IMR-90 (cell line): ENCODE measurements at regions not wholly inside any gene's neighbourhood (a gene's known extent, or its start where the extent isn't known, plus 50 kb on each side); places are given as distances from the start of the nearest gene placed in this dataset.

Experiments
- ATAC-seq: fragments of 200-7000 bp; cut with Tn5 transposase; 2 replicates; pipeline ENCODE4 v1.9.1; 2020; ENCODE audit warnings: low read depth, mild to moderate bottlenecking, moderate library complexity
- BruUV-seq: library from RNA; stranded (reverse); fragments of 400-500 nt; replicated peaks from 2 replicates; lab custom pipeline; 2021; lab: Mats Ljungman, UMichigan
- CTCF ChIA-PET: fragments of 300-600 bp; formaldehyde crosslinking; extraction: SDS; loops from one replicate; lab custom pipeline; 2021; ENCODE audit warnings: antibody characterized with exemption; lab: Yijun Ruan, JAX
- POLR2A ChIA-PET: fragments of 300-600 bp; sonication (Branson Sonifier 250); formaldehyde crosslinking; loops from one replicate; lab custom pipeline; 2022; ENCODE audit warnings: antibody characterized with exemption; ENCODE audit not compliant: unreplicated experiment; lab: Charles Lee
- DNase-seq: peaks from one replicate; pipeline ENCODE4 v3.0.0; 2013
- H2AFZ ChIP-seq: replicated peaks from 2 replicates; pipeline ENCODE3; 2013; ENCODE audit warnings: low read length, mild to moderate bottlenecking; ENCODE audit not compliant: poor library complexity
- H2AK5ac ChIP-seq: 2 replicates; pipeline ENCODE4 v1.6.1; 2013; ENCODE audit warnings: low read depth, low read length, inconsistent platforms
- H2AK9ac ChIP-seq: replicated peaks from 2 replicates; pipeline ENCODE3; 2013; ENCODE audit warnings: mild to moderate bottlenecking, low read depth, low read length, moderate library complexity; ENCODE audit not compliant: poor library complexity
- H2BK120ac ChIP-seq: 2 replicates; pipeline ENCODE4 v1.6.1; 2013; ENCODE audit warnings: low read depth, low read length, inconsistent platforms
- H2BK15ac ChIP-seq: 3 replicates; pipeline ENCODE4 v1.6.1; 2013; ENCODE audit warnings: low read depth, low read length, inconsistent platforms
- H2BK20ac ChIP-seq: 2 replicates; pipeline ENCODE4 v1.6.1; 2013; ENCODE audit warnings: low read depth, mild to moderate bottlenecking, inconsistent platforms, low read length, moderate library complexity
- H2BK5ac ChIP-seq: 2 replicates; pipeline ENCODE4 v1.6.1; 2013; ENCODE audit warnings: mild to moderate bottlenecking, low read depth, low read length, inconsistent platforms; ENCODE audit not compliant: poor library complexity, severe bottlenecking
- H3K14ac ChIP-seq: replicated peaks from 2 replicates; pipeline ENCODE4 v1.6.1; 2013; ENCODE audit warnings: low read depth, low read length, inconsistent platforms
- H3K18ac ChIP-seq: 2 replicates; pipeline ENCODE4 v1.6.1; 2013; ENCODE audit warnings: low read depth, low read length, control low read depth
- H3K23ac ChIP-seq: 2 replicates; pipeline ENCODE4 v1.6.1; 2013; ENCODE audit warnings: low read depth, low read length, inconsistent platforms
- H3K27ac ChIP-seq: 2 replicates; pipeline ENCODE4 v1.5.1; 2013; ENCODE audit warnings: mild to moderate bottlenecking, control low read depth, low read length; ENCODE audit not compliant: insufficient read depth
- H3K27me3 ChIP-seq: 2 replicates; pipeline ENCODE4 v1.6.1; 2013; ENCODE audit warnings: low read length; ENCODE audit not compliant: control insufficient read depth, insufficient read depth
- H3K36me3 ChIP-seq: 2 replicates; pipeline ENCODE4 v1.6.1; 2013; ENCODE audit warnings: low read length, mixed read lengths; ENCODE audit not compliant: control insufficient read depth, insufficient read depth
- H3K4ac ChIP-seq: 2 replicates; pipeline ENCODE4 v1.6.1; 2013; ENCODE audit warnings: low read depth, low read length, inconsistent platforms
- H3K4me1 ChIP-seq: 2 replicates; pipeline ENCODE4 v1.6.1; 2013; ENCODE audit warnings: low read length, mixed read lengths; ENCODE audit not compliant: control insufficient read depth, insufficient read depth
- H3K4me2 ChIP-seq: 2 replicates; pipeline ENCODE4 v1.6.1; 2013; ENCODE audit warnings: low read depth, mild to moderate bottlenecking, control low read depth, low read length, moderate library complexity
- H3K4me3 ChIP-seq: 2 replicates; pipeline ENCODE4 v1.5.1; 2013; ENCODE audit warnings: low read depth, mild to moderate bottlenecking, control low read depth, low read length, moderate library complexity; ENCODE audit not compliant: insufficient read depth
- H3K56ac ChIP-seq: 2 replicates; pipeline ENCODE4 v1.6.1; 2013; ENCODE audit warnings: low read length, inconsistent platforms; ENCODE audit not compliant: insufficient read depth; ENCODE audit errors: extremely low read depth
- H3K79me1 ChIP-seq, 2 experiments: 2 replicates each; pipeline ENCODE4 v1.6.1; 2013; ENCODE audit warnings: low read length in 2 of 2, inconsistent platforms in 1 of 2, low read depth in 1 of 2
- H3K9ac ChIP-seq: 2 replicates; pipeline ENCODE4 v1.6.1; 2013; ENCODE audit warnings: low read depth, low read length, control low read depth
- H3K9me1 ChIP-seq: 2 replicates; pipeline ENCODE4 v1.6.1; 2013; ENCODE audit warnings: low read length, inconsistent platforms; ENCODE audit not compliant: insufficient read depth
- H3K9me3 ChIP-seq: 2 replicates; pipeline ENCODE4 v1.6.1; 2013; ENCODE audit warnings: low read length; ENCODE audit not compliant: control insufficient read depth, insufficient read depth
- H4K20me1 ChIP-seq: 2 replicates; pipeline ENCODE4 v1.6.1; 2013; ENCODE audit warnings: low read length, inconsistent platforms; ENCODE audit not compliant: insufficient read depth
- H4K5ac ChIP-seq: 2 replicates; pipeline ENCODE4 v1.6.1; 2013; ENCODE audit warnings: mild to moderate bottlenecking, low read depth, low read length, control low read depth
- H4K8ac ChIP-seq, 2 experiments: 2 replicates each; pipeline ENCODE4 v1.6.1; 2013; ENCODE audit warnings: low read depth in 2 of 2, low read length in 2 of 2, control low read depth in 1 of 2, inconsistent platforms in 1 of 2
- H4K91ac ChIP-seq: 2 replicates; pipeline ENCODE4 v1.6.1; 2013; ENCODE audit warnings: low read depth, low read length, inconsistent platforms; ENCODE audit not compliant: insufficient read depth
- POLR2A ChIP-seq: IDR thresholded peaks from 2 replicates; pipeline ENCODE4 v1.6.1; 2012; ENCODE audit warnings: mild to moderate bottlenecking, low read depth, low read length
- RAD21 ChIP-seq: IDR thresholded peaks from 2 replicates; pipeline ENCODE4 v1.6.1; 2012; ENCODE audit warnings: low read length, improper control_type of control experiment
- RFX5 ChIP-seq: IDR thresholded peaks from 2 replicates; pipeline ENCODE4 v1.8.0; 2012; ENCODE audit warnings: low read depth, mild to moderate bottlenecking, low read length, moderate library complexity
- WGBS, 2 experiments: methylation state at CpG; one replicate each; pipeline versions ENCODE4 v1.1.5 to v1.1.7; 2013; ENCODE audit warnings: missing lambda C conversion rate in 2 of 2; ENCODE audit not compliant: insufficient read length in 1 of 2; ENCODE audit errors: extremely low coverage in 2 of 2; 5-methylcytosine and 5-hydroxymethylcytosine counted together
- dilution Hi-C: fragments of 300-500 bp; cut with HindIII; formaldehyde crosslinking; loops from one replicate; pipeline ENCODE4 v1.14.3; 2018; ENCODE audit warnings: low sequenced_read_pairs; ENCODE audit not compliant: unreplicated experiment
- in situ Hi-C: fragments of 300-500 bp; cut with MboI; formaldehyde crosslinking; loops from 3 replicates; pipeline ENCODE4 v1.14.3; 2019; ENCODE audit warnings: low sequenced_read_pairs, inconsistent platforms, mixed read lengths
- intact Hi-C: fragments of 100-400 bp; cut with micrococcal nuclease; formaldehyde crosslinking; loops from 2 replicates; pipeline ENCODE4 v1.10.0; 2022

DNA sequence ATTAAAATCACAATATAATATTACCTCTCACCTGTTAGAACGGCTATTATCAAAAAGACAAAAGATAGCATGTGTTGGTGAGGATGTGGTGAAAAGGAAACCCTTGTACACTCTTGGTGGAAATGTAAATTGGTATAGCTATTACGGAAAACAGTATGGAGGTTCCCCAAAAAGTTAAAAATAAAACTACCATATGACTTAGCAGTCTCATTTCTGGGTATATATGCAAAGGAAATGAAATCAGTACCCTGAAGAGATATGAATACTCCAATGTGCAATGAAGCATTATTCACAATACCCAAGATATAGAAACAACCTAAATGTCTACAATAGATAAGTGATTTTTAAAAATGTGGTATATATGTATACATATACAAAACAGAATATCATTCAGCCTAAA is 199.9 kb downstream of the SNX18 start:
- Histone ChIP-seq H3K9ac (no peak overlapping the region), H2BK15ac (no peak overlapping the region), H3K14ac (no peak overlapping the region), H2BK5ac (no peak overlapping the region), H3K9me3 (no peaks in the 10 kb centered on the region), H3K4me3 (no peak overlapping the region), H4K20me1 (no peaks in the 10 kb centered on the region), H3K18ac (no peak overlapping the region), H4K5ac (no peak overlapping the region), H3K9me1 (peaks cover 26% of the 10 kb centered on the region), H3K36me3 (no peaks in the 10 kb centered on the region), H3K27me3 (no peaks in the 10 kb centered on the region), H3K23ac (no peak overlapping the region), H2AFZ (no peak overlapping the region), H3K4me2 (no peak overlapping the region), H3K4ac (no peak overlapping the region), H2BK20ac (no peak overlapping the region), H2BK120ac (no peak overlapping the region), H3K27ac (no peak overlapping the region), H3K56ac (no peak overlapping the region), H2AK5ac (no peak overlapping the region), H3K79me1 (peaks cover 0 to 20% of the 10 kb centered on the region in 2 experiments; a peak in 2 of 4 replicates), H3K4me1 (peaks cover 28% of the 10 kb centered on the region), H4K91ac (no peak overlapping the region), H2AK9ac (no peak overlapping the region), H4K8ac (no peak overlapping the region)
- dilution Hi-C loops: no loop called here
- no peak for DNase-seq
- ChIA-PET CTCF (no interaction called here), POLR2A (no interaction called here)
- intact Hi-C loops: no loop called here
- no TSS peak for BruUV-seq
- WGBS, 2 experiments: no CpG with 5 or more reads among the region's 2 CpGs
- no peak for ATAC-seq
- in situ Hi-C loops: no loop called here
- TF ChIP-seq RAD21: no peak
- TF ChIP-seq RFX5: no peak
- no peak for TF ChIP-seq POLR2A
